Right lobe of liver (tissue), 6 donors: ENCODE measurements at regions not wholly inside any gene's neighbourhood (a gene's known extent, or its start where the extent isn't known, plus 50 kb on each side); places are given as distances from the start of the nearest gene placed in this dataset.

Source experiments
- ATAC-seq, 4 donors: fragments of 200-7000 bp; cut with Tn5 transposase; one replicate each; pipeline ENCODE4 v1.9.1; 2020; ENCODE audit warnings: mild to moderate bottlenecking in 4 of 4, moderate library complexity in 4 of 4
- DNase-seq, 3 donors: peaks; one replicate each; pipeline ENCODE4 v3.0.0-alpha.2; 2020
- H3K27ac ChIP-seq, 3 donors: fragments of 200-600 bp; one replicate each; pipeline ENCODE4 v1.8.0; 2022
- H3K27me3 ChIP-seq, 2 donors: fragments of 200-600 bp; one replicate each; pipeline ENCODE4 v1.8.0; 2022
- H3K36me3 ChIP-seq, 4 donors: fragments of 200-600 bp; sonication (generic) in 1 of 4; one replicate each; pipeline versions ENCODE4 v1.5.1 to v1.8.0; 2017 to 2022; ENCODE audit warnings: control low read depth in 1 of 4
- H3K4me1 ChIP-seq, 4 donors: fragments of 200-600 bp; sonication (generic) in 1 of 4; one replicate each; pipeline versions ENCODE4 v1.5.1 to v1.8.0; 2017 to 2022; ENCODE audit warnings: control low read depth in 1 of 4
- H3K4me3 ChIP-seq, 3 donors: fragments of 200-600 bp; one replicate each; pipeline ENCODE4 v1.8.0; 2022
- H3K9me3 ChIP-seq, 4 donors: fragments of 200-600 bp; sonication (generic) in 1 of 4; one replicate each; pipeline versions ENCODE4 v1.5.1 to v1.8.0; 2017 to 2022; ENCODE audit warnings: control low read depth in 1 of 4
- CTCF ChIP-seq, 4 donors: fragments of 200-600 bp in 3 of 4; fragments of 450-650 bp in 1 of 4; IDR thresholded peaks; one replicate each; pipeline versions ENCODE4 v1.5.1 to v1.8.0; 2016 to 2022; ENCODE audit warnings: antibody characterized with exemption in 4 of 4, mild to moderate bottlenecking in 2 of 4
- POLR2A ChIP-seq: fragments of 450-650 bp; IDR thresholded peaks from one replicate; pipeline ENCODE4 v1.6.1; 2017; ENCODE audit warnings: antibody characterized with exemption, mild to moderate bottlenecking
- WGBS: methylation state at CpG from one replicate; pipeline ENCODE4 v1.1.6; 2018; ENCODE audit warnings: low coverage, low lambda C conversion rate; ENCODE audit not compliant: insufficient coverage; ENCODE audit errors: missing lambda C conversion rate; 5-methylcytosine and 5-hydroxymethylcytosine counted together
- intact Hi-C, 2 donors: fragments of 100-400 bp; cut with DNase I; formaldehyde crosslinking; loops; one replicate each; pipeline versions ENCODE4 v1.11.2 to v1.14.1; 2022
- donor health status: DM: no; HTN: yes; CAD: no.
- donor health status: DM: no; HTN: no; CAD: no.
- donor health status: DM: no; HTN: no; CAD: no.
- donor health status: DM: no; HTN: yes; CAD: no.
- donor health status: DM: no; HTN: yes; CAD: no.

- peak; percentile 71 to 89 (median 80) for ATAC-seq
These were observed 746.6 kb upstream of the B3GALT2 start for GRCh38 chr1:193932979-193933378.

GRCh38 chr1:193931356-193931755 is 744.9 kb upstream of the B3GALT2 start:
- no peak for DNase-seq
- Histone ChIP-seq H3K36me3 (no peaks in the 10 kb centered on the region), H3K9me3 (peaks cover 0 to 6% (median 0%) of the 10 kb centered on the region in 4 donors), H3K4me1 (peaks cover 0 to 16% (median 7%) of the 10 kb centered on the region in 4 donors), H3K27me3 (no peaks in the 10 kb centered on the region), H3K27ac (no peak overlapping the region), H3K4me3 (no peak overlapping the region)
- WGBS: 89% methylated on average over 8 of the region's 8 CpGs
- TF ChIP-seq POLR2A: no peak
- TF ChIP-seq CTCF (IDR thresholded peaks at IDR 0.05): no peak
- intact Hi-C loops: no loop called here
- ATAC-seq: no peak

More at GRCh38 chr1:193932979-193933378, 746.6 kb upstream of the B3GALT2 start:
- Histone ChIP-seq H3K36me3 (no peaks in the 10 kb centered on the region), H3K4me1 (peaks cover 0 to 16% (median 7%) of the 10 kb centered on the region in 4 donors), H3K27ac (peak overlapping the region in 1 of 3 donors; percentile 33), H3K27me3 (no peaks in the 10 kb centered on the region), H3K4me3 (no peak overlapping the region), H3K9me3 (peaks cover 0 to 3% (median 0%) of the 10 kb centered on the region in 4 donors)
- no peak for TF ChIP-seq CTCF (IDR thresholded peaks at IDR 0.05)
- TF ChIP-seq POLR2A: no peak
- intact Hi-C loops: no loop called here
- no peak for DNase-seq
- 23% methylated on average over 2 of the region's 2 CpGs for WGBS

DNA sequence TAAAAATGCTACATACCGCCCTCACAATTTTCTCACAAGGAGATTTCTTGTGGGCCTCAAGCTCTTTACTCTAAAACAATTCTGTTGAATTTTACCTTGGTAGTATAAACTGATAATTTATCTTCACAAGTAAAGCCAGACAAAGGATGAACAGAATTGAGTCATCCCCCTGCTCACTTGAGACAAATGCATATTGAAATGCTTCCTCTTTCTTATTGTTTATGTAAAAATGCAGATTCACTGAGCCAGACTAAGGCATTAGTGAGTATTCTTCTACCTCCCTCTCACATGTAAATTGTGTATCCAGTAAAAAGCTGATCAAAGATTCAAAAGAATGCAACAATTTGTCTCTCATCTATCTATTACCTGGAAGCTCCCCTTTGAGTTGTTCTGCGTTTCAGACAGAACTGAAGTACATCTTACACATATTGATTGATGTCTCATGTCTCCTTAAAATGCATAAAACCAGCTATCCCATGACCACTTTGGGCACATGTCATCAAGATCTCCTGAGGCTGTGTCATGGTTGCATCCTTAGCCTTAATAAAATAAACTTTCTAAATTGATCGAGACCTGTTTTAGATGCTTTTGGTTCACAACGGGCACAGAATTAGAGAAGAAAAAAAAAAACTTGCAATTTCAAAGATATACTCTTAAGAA is 743.1 kb upstream of the B3GALT2 start:
- WGBS: 64% methylated on average over 4 of the region's 4 CpGs
- intact Hi-C loops: no loop called here
- H3K36me3 ChIP-seq: no peaks in the 10 kb centered on the region
- no peaks in the 10 kb centered on the region for H3K27me3 ChIP-seq
- ATAC-seq (no peak), DNase-seq (no peak)
- H3K4me1 ChIP-seq: peaks cover 0 to 16% (median 7%) of the 10 kb centered on the region in 4 donors
- H3K27ac ChIP-seq: no peak overlapping the region
- peaks cover 0 to 6% (median 0%) of the 10 kb centered on the region in 4 donors for H3K9me3 ChIP-seq
- H3K4me3 ChIP-seq: no peak overlapping the region
- TF ChIP-seq CTCF (IDR thresholded peaks at IDR 0.05): no peak

GRCh38 chr1:193927550-193927949 is 741.1 kb upstream of the B3GALT2 start:
- TF ChIP-seq CTCF (IDR thresholded peaks at IDR 0.05) (no peak), POLR2A (no peak)
- intact Hi-C loops: no loop called here
- no peak for DNase-seq

More at GRCh38 chr1:193927550-193927949, 741.1 kb upstream of the B3GALT2 start:
- Histone ChIP-seq H3K27ac (no peak overlapping the region), H3K4me1 (peaks cover 0 to 3% (median under 1%) of the 10 kb centered on the region in 4 donors), H3K9me3 (peaks cover 0 to 6% (median 0%) of the 10 kb centered on the region in 4 donors), H3K27me3 (no peaks in the 10 kb centered on the region), H3K36me3 (no peaks in the 10 kb centered on the region), H3K4me3 (no peak overlapping the region)
- ATAC-seq: no peak
- WGBS: 43% methylated on average over 3 of the region's 4 CpGs
